HCT116 (cell line): ENCODE measurements at regions not wholly inside any gene's neighbourhood (a gene's known extent, or its start where the extent isn't known, plus 50 kb on each side); places are given as distances from the start of the nearest gene placed in this dataset.

Experiments
- ATAC-seq: fragments of 200-7000 bp; cut with Tn5 transposase; 2 replicates; pipeline ENCODE4 v1.9.1; 2020; ENCODE audit warnings: mild to moderate bottlenecking, moderate library complexity
- BruUV-seq: library from RNA; stranded (reverse); fragments of 400-500 nt; replicated peaks from 2 replicates; lab custom pipeline; 2021; lab: Mats Ljungman, UMichigan
- CTCF ChIA-PET: fragments of 300-600 bp; sonication (Branson Sonifier 250); formaldehyde crosslinking; loops from one replicate; lab custom pipeline; 2021; ENCODE audit warnings: antibody characterized with exemption; lab: Charles Lee
- POLR2A ChIA-PET: fragments of 300-600, 350-600 bp; sonication (Branson Sonifier 250); formaldehyde crosslinking; loops from one replicate; lab custom pipeline; 2021; ENCODE audit warnings: antibody characterized with exemption; lab: Charles Lee
- RAD21 ChIA-PET, 2 experiments: fragments of 300-600 bp; sonication (Branson Sonifier 250); formaldehyde crosslinking; loops; one replicate each; lab custom pipeline; 2023; ENCODE audit warnings: low total read pairs in 2 of 2; ENCODE audit not compliant: uncharacterized antibody in 2 of 2, unreplicated experiment in 2 of 2, low non-redundant PET in 1 of 2; lab: Charles Lee
- DNase-seq: peaks from one replicate; pipeline ENCODE4 v3.0.0-alpha.2; 2010; ENCODE audit warnings: low read depth, low spot score
- H2AFZ ChIP-seq: fragments of 200-600 bp; shearing (Covaris generic), sonication (generic); 2 replicates; pipeline ENCODE4 v1.6.1; 2017; ENCODE audit warnings: low read depth, mixed run types, mixed read lengths, antibody characterized with exemption, low read length; ENCODE audit not compliant: poor library complexity, severe bottlenecking
- H3K27ac ChIP-seq: 2 replicates; pipeline ENCODE4 v1.5.1; 2012; ENCODE audit warnings: low read depth, low read length
- H3K27me3 ChIP-seq: fragments of 200-600 bp; sonication (generic); 2 replicates; pipeline ENCODE4 v1.6.1; 2016; ENCODE audit warnings: mixed run types, low read length, mixed read lengths; ENCODE audit not compliant: insufficient read depth
- H3K36me3 ChIP-seq, 2 experiments: fragments of 200-500 bp in 1 of 2; fragments of 200-600 bp in 1 of 2; sonication (Bioruptor generic) in 1 of 2; sonication (generic) in 1 of 2; 2 replicates each; pipeline versions ENCODE4 v1.5.1 to v1.6.1; 2014 to 2016; ENCODE audit warnings: low read length in 2 of 2, inconsistent platforms in 1 of 2, mixed read lengths in 1 of 2, mixed run types in 1 of 2; ENCODE audit not compliant: insufficient read depth in 2 of 2, control insufficient read depth in 1 of 2
- H3K4me1 ChIP-seq, 2 experiments: fragments of 200-600 bp in 1 of 2; sonication (generic) in 1 of 2; 2 replicates each; pipeline versions ENCODE4 v1.5.1 to v1.6.1; 2012 to 2017; ENCODE audit warnings: low read length in 2 of 2, inconsistent platforms in 1 of 2, mild to moderate bottlenecking in 1 of 2, mixed read lengths in 1 of 2, mixed run types in 1 of 2, moderate library complexity in 1 of 2; ENCODE audit not compliant: insufficient read depth in 2 of 2, control insufficient read depth in 1 of 2
- H3K4me2 ChIP-seq: fragments of 200-600 bp; sonication (generic); 2 replicates; pipeline ENCODE4 v1.6.1; 2017; ENCODE audit warnings: mixed run types, low read length, mixed read lengths
- H3K4me3 ChIP-seq, 2 experiments: fragments of 200-600 bp in 1 of 2; sonication (generic) in 1 of 2; replicated peaks in 1 of 2; 2 replicates each; pipeline ENCODE4 v1.5.1; 2011 to 2016; ENCODE audit warnings: low read length in 2 of 2, control low read depth in 1 of 2, low read depth in 1 of 2, mild to moderate bottlenecking in 1 of 2, mixed read lengths in 1 of 2, mixed run types in 1 of 2
- H3K79me2 ChIP-seq: fragments of 200-600 bp; sonication (generic); 2 replicates; pipeline ENCODE4 v1.6.1; 2017; ENCODE audit warnings: mild to moderate bottlenecking, mixed run types, low read length, moderate library complexity, mixed read lengths; ENCODE audit not compliant: insufficient read depth
- H3K9ac ChIP-seq: fragments of 200-600 bp; sonication (generic); 2 replicates; pipeline ENCODE4 v1.6.1; 2016; ENCODE audit warnings: low read length, mixed read lengths
- H3K9me2 ChIP-seq: fragments of 200-600 bp; sonication (generic), shearing (Covaris generic); 2 replicates; pipeline ENCODE4 v1.6.1; 2017; ENCODE audit warnings: mixed run types, mild to moderate bottlenecking, moderate library complexity; ENCODE audit not compliant: insufficient read depth
- H3K9me3 ChIP-seq, 2 experiments: fragments of 200-500 bp in 1 of 2; fragments of 200-600 bp in 1 of 2; sonication (Bioruptor generic) in 1 of 2; sonication (generic) in 1 of 2; 2 replicates each; pipeline ENCODE4 v1.6.1; 2014 to 2017; ENCODE audit warnings: low read length in 2 of 2, mixed read lengths in 2 of 2, inconsistent platforms in 1 of 2, low read depth in 1 of 2, mild to moderate bottlenecking in 1 of 2, mixed run types in 1 of 2, moderate library complexity in 1 of 2; ENCODE audit not compliant: control insufficient read depth in 1 of 2, insufficient read depth in 1 of 2
- H4K20me1 ChIP-seq: fragments of 200-600 bp; sonication (generic), shearing (Covaris generic); 2 replicates; pipeline ENCODE4 v1.6.1; 2017; ENCODE audit warnings: mixed run types, mild to moderate bottlenecking, moderate library complexity; ENCODE audit not compliant: insufficient read depth
- ATF3 ChIP-seq: IDR thresholded peaks from 2 replicates; pipeline ENCODE4 v1.6.1; 2012
- CEBPB ChIP-seq: IDR thresholded peaks from 2 replicates; pipeline ENCODE4 v1.6.1; 2012; ENCODE audit warnings: low read depth
- CTCF ChIP-seq, 3 experiments: fragments of 200-600 bp in 1 of 3; sonication (generic) in 1 of 3; IDR thresholded peaks in 2 of 3; conservative IDR thresholded peaks in 1 of 3; 2 replicates each; pipeline ENCODE4 v1.5.1; 2012 to 2017; ENCODE audit warnings: low read depth in 2 of 3, low read length in 2 of 3, antibody characterized with exemption in 1 of 3, borderline replicate concordance in 1 of 3, control low read depth in 1 of 3, mild to moderate bottlenecking in 1 of 3, mixed read lengths in 1 of 3, mixed run types in 1 of 3, moderate library complexity in 1 of 3; ENCODE audit not compliant: insufficient read depth in 1 of 3
- ELF1 ChIP-seq: IDR thresholded peaks from 2 replicates; pipeline ENCODE4 v1.6.1; 2012; ENCODE audit warnings: low read depth, borderline replicate concordance
- EZH2 ChIP-seq: fragments of 200-600 bp; sonication (generic); IDR thresholded peaks from 2 replicates; pipeline ENCODE4 v1.6.1; 2017; ENCODE audit warnings: antibody characterized with exemption, mixed run types
- FOSL1 ChIP-seq: IDR thresholded peaks from 2 replicates; pipeline ENCODE4 v1.6.1; 2012; ENCODE audit warnings: low read depth
- RAD21 ChIP-seq: IDR thresholded peaks from 2 replicates; pipeline ENCODE4 v1.6.1; 2012; ENCODE audit warnings: low read depth, mild to moderate bottlenecking
- SIN3A ChIP-seq: IDR thresholded peaks from 2 replicates; pipeline ENCODE4 v1.6.1; 2012; ENCODE audit warnings: low read depth
- TCF7L2 ChIP-seq: IDR thresholded peaks from 2 replicates; pipeline ENCODE4 v1.7.0; 2011; ENCODE audit warnings: borderline replicate concordance, inconsistent platforms; ENCODE audit not compliant: insufficient read depth, insufficient read length; ENCODE audit errors: extremely low read depth
- intact Hi-C: fragments of 100-400 bp; cut with micrococcal nuclease; formaldehyde crosslinking; loops from 2 replicates; pipeline ENCODE4 v1.10.0; 2022

DNA sequence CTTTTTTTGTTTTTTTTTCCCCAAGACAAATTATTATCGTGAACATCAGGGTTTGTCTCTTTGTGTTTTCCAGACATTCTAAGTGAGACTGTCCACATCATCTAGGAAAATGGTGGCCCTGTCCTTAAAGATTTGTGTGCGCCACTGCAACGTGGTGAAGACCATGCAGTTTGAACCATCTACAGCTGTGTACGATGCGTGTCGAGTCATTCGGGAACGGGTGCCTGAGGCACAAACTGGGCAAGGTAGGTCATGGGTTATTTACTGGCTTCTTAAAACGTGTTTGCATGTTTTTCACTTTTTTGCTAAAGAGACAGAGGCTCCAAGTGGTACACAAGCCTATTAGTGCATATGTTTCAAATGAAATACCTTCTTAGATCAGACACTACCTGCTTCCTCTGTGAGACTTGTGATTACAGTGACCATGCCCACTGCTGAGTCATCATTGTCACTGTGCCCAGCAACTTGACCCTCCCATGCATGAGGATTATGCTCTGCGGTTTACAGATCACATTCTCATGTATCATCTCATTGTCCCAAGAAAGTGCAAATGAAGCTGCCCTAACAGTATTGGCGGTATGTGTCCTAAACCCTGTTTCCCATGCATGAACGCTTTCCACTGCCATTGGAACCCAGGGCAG is 395.2 kb upstream of the TPM1 start (continued):
- peak; percentile 83 for TF ChIP-seq FOSL1
- TF ChIP-seq EZH2: no peak
- TF ChIP-seq ELF1: no peak

- Histone ChIP-seq H3K27me3 (no peaks in the 10 kb centered on the region), H4K20me1 (no peaks in the 10 kb centered on the region), H3K9ac (0 out of 2 replicates have a peak overlapping the region, but pooled peaks have one; percentile 22), H3K9me3 (no peaks in the 10 kb centered on the region), H3K4me1 (peaks cover 12 to 22% of the 10 kb centered on the region in 2 experiments), H2AFZ (no peak overlapping the region), H3K9me2 (no peaks in the 10 kb centered on the region), H3K4me3 (peak overlapping the region in 1 of 2 experiments; percentile 29; a peak in 2 of 4 replicates), H3K36me3 (no peaks in the 10 kb centered on the region), H3K79me2 (no peaks in the 10 kb centered on the region), H3K27ac (no peak overlapping the region), H3K4me2 (peak overlapping the region; percentile 74)
- ChIA-PET RAD21 (no interaction called here), CTCF (no interaction called here), POLR2A (no interaction called here)
- no TSS peak for BruUV-seq
- ATAC-seq (no peak), DNase-seq (no peak)
- TF ChIP-seq TCF7L2 (no peak), SIN3A (peak; percentile 14; the same call in 1 of the 2 replicates), CEBPB (no peak)
- intact Hi-C loops: loop anchor here (2.0 to 10.0 kb wide), 3 partner anchors 163 to 445 kb away; partner anchors contain the start of gene TLN2
These were observed 394.6 kb upstream of the TPM1 start for GRCh38 chr15:62647843-62648505.

DNA sequence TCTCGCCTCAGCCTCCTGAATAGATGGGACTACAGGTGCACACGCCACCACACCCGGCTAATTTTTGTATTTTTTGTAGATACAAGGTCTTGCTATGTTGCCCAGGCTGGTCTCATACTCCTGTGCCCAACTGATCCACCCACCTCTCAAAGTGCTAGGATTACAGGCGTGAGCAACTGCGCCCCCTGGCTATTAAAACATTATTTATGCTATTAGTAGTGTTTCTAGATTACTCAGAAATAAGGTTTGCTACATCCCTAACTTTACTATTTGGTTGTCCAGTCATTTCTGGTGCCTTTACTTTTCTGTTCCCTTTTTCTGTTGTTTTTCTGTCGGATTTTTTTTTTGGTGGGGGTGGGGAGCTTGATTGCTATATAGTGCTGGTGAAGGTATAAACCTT is 393.6 kb upstream of the TPM1 start:
- peak; percentile 55 for ATAC-seq
- no peak overlapping the region for H2AFZ ChIP-seq
- no peaks in the 10 kb centered on the region for H3K9me3 ChIP-seq
- RAD21 ChIA-PET: no interaction called here
- no peak overlapping the region for H3K4me2 ChIP-seq
- peak; percentile 58 for TF ChIP-seq RAD21
- TF ChIP-seq ATF3: no peak
- no peak for TF ChIP-seq CEBPB
- TF ChIP-seq CTCF (IDR thresholded peaks at IDR 0.05 in 2 of 3, conservative IDR thresholded peaks at IDR 0.05 in 1 of 3; ENCODE audit: borderline replicate concordance in 1 of 3, insufficient read depth in 1 of 3, low read depth in 2 of 3, low read length in 2 of 3): peak; percentile 43 to 69 (median 43); a peak in 5 of 6 replicates
- TF ChIP-seq, all 23 proteins: peak for 2
- intact Hi-C loops: loop anchor here (5.0 to 10.0 kb wide), 2 partner anchors 164 to 257 kb away; partner anchors contain the start of gene TLN2
- H3K9me2 ChIP-seq: no peaks in the 10 kb centered on the region
- no peaks in the 10 kb centered on the region for H4K20me1 ChIP-seq
- no peak overlapping the region for H3K9ac ChIP-seq
- H3K4me1 ChIP-seq: peaks cover 12 to 22% of the 10 kb centered on the region in 2 experiments
- POLR2A ChIA-PET: no interaction called here
- H3K36me3 ChIP-seq: no peaks in the 10 kb centered on the region
- peak; percentile 18 for DNase-seq
- no peaks in the 10 kb centered on the region for H3K27me3 ChIP-seq
- BruUV-seq: no TSS peak
- H3K27ac ChIP-seq: no peak overlapping the region
- CTCF ChIA-PET: interaction anchor here (0.9 kb wide), 1 partner anchor 14 kb away, joined by 4 read pairs; no protein-coding TSS in a partner anchor
- no peak overlapping the region for H3K4me3 ChIP-seq
- no peaks in the 10 kb centered on the region for H3K79me2 ChIP-seq
